Amniotic epithelial cell (primary cell): ENCODE measurements at regions not wholly inside any gene's neighbourhood (a gene's known extent, or its start where the extent isn't known, plus 50 kb on each side); places are given as distances from the start of the nearest gene placed in this dataset.
"Not testable (repeated sequence)": the region's sequence is repeated elsewhere in the genome, so short reads cannot be mapped to it uniquely, and the experiment has no call there.

Source experiments
- DNase-seq: peaks from one replicate; pipeline ENCODE4 v3.0.0-alpha.2; 2010; ENCODE audit warnings: low read depth

DNA sequence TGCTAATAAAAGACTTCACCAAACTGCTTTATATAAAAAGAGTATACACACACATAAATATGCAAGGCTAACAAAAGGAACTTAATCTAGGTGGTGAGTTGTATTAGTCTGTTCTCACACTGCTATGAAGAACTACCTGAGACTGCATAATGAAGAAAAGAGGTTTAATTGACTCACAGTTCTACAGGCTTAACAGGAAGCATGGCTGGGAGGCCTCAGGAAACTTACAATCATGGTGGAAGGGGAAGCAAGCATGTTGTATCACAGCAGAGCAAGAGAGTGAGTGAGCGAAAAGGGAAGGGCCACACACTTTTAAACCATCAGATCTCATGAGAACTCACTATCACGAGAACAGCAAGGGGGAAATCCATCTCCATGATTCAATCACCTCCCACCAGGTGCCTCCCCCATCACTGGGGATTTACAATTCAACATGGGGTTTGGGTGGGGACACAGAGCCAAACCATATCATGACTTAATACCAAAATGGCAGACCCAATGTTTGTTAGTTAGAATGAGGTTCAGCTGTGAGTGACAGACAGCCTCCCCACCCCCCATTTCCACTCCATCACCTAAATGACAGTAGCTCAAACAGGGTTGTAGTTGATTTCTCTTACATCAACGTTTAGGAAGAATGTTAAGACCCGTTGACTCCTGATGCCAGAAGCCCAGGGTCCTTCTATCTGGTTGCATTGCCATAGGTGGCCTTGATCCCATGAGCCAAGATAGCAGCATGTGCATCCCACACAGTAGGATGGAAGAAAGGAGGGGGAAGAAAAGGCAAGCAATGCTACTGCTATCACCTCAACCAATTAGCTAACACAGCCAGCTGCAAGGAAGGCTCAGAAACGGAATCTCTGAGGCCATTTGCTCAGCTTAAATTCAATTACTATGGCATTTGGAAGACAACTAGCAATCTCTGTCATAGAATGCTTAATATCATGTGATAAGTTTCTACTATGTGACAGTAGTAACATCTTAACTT lies 77.0 kb downstream of the CCDC71L start:
- DNase-seq: no peak

DNA sequence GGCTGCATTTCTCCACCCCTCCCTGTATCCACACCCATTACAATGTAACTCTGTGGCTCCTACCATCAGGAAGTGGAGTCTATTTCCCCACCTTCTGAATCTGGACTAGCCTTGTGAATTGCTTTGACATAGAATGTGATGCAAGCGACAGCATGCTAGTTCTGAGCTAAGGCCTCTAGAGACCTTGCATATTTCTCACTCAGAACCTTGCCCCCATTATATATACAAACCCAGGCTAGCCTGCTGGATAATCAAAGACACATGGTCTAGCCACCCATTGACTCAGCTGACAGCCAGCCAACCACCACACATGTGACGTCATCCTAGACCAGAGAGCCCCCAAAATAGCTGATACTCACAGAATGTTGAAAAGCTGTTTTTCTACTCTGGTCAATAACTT lies 77.9 kb downstream of the CCDC71L start:
- DNase-seq: no peak

DNA sequence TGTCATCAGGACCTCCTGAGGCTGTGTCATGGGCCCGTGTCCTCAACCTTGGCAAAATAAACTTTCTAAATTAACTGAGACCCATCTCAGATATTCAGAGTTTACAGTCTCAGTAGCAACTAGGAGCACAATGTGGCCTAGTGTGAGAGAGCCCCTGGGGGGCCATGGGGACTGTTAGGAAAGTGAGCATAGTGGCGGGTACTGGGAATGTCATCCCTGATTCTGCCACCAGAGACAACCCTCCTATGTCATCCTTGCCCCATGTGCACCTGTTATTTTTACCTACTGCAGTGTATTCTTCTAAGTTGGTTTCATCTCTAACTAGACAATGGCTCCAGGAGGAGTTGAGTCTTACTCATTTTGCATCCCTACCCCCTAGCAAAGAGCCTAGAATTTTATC lies 78.6 kb downstream of the CCDC71L start:
- DNase-seq: no peak

DNA sequence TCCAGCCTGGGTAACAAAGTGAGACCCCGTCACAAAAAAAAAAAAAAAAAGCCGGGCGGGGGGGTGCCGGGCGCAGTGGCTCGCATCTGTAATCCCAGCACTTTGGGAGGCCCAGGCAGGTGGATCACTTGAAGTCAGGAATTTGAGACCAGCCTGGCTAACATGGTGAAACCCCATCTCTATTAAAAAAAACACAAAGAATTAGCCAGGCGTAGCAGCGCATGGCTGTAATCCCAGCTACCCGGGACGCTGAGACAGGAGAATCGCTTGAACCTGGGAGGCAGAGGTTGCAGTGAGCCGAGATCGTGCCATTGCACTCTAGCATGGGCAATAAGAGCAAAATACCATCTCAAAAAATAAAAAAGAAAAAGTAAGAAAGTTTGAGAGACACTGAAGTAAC lies 81.9 kb downstream of the CCDC71L start:
- DNase-seq: not testable (repeated sequence)

DNA sequence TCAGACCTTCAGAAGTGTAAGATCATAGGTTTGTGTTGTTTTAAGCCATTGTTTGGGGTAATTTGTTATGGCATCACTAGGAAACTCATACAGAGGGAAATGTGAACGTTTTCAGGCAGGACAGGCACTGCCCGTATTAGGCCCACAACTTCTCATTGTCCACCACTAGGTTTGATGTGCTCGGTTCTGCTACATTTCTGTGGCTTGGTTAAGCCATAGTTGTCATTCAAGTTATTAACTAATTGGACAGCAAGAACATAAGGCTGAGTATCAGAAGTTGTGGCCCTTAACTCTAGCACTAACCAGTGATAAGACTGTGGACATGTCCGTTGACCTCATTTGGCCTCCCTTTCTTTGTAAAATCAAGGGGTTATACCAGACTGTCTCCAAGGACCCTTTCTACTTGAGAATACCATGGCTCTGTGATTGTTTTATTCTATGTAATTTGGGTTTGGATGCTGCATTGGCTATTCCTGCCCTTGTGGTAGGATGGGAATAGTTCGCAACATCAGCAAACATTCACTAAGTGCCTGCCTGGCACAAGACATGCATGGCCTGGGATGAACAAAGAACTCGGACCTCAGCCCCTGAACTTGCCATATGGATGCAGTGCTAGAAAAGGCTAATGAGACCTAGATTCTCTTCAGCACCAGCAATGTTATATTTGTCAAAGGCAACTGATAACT lies 85.7 kb downstream of the CCDC71L start:
- DNase-seq: no peak

DNA sequence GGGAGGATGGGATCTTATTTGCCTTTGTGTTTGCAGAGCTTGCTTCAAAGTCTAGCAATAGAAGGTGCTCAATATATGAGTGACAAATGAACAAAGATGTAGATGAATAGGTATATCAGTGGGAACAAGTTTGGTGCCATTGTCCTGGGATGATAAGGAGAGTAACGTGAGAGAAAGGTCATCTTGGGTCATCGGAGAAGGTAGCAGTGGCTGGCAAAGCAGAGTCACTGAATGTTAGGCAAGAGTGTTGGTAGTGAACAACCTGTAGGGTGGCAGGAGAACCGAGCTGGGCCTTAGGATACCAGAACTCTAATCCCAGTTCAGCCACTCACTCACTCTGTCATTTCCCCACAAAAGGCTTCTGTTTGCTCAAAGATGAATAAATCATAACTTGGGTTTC lies 87.2 kb downstream of the CCDC71L start:
- no peak for DNase-seq

DNA sequence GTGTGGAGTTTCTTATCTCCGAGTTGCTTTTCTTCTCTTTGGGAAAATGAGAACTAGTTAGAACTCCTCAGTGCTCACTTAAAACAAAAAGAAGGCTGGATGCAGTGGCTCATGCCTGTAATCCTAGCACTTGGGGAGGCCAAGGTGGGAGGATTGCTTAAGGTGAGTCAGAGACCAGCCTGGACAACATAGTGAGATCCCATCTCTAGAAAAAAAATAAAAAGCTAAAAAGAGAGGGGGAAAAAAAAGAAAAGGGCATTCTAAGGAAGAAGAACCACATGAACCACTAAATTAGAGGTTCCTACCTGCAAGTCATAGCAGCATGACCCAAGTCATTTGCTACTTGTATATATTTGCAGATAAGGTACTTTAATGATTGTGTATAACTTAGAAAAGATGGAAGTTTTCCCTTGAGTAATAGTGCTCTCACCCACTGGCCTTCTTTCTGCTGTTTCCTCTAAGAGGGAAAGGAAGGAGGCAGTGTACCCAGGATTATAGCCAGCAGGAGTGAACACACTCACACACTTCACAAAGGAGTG lies 87.8 kb downstream of the CCDC71L start:
- no peak for DNase-seq

DNA sequence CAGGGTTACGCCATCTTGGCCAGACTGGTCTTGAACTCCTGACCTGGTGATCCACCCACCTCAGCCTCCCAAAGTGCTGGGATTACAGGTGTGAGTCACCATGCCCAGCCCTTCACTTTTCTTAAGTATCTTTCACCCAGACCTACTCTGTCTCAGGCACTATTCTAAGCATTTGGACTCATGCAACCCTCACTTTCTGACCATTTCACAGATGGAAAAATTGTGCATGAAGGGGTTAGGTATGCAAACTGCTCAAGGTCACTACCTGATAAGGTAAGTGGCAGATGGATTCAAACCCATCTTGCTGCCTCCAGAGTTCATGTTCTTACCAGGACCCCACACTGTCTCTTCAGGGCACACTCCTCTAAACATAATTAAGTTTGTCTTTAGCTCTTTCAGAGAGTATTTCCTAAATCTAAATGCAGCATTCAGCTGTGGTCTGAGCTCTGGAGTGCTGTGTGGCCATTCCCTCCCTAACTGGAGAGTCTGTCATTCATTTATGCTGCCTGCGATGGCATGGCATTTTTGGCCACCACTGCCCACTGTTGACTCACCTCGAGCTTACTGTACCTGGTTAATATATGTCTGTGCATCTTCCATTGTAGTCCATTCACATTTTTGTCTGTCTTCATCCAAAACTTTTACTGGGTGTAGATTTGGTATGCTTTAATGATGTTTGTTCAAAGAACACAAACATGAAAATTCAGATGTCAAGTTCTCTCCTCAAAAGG lies 88.4 kb downstream of the CCDC71L start:
- no peak for DNase-seq

DNA sequence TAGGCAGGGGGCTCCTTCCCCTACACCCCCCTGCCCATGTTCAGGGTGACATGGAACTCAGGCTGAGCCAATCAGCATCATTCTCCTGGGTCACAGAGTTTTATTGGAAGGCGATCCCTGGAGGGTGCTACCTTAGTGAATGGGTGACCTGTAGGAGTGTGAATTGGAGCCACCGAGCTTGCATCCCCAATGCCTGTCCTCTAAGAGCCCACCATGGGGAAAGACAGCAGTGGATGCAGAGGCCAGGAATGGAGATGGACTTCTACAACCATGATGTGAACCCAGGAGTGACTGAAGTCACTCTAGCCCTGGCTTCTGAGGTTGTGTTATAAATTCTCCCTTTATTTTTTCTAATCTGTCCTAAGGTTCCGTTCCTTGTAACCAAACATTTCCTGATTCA lies 89.4 kb downstream of the CCDC71L start:
- DNase-seq: no peak

DNA sequence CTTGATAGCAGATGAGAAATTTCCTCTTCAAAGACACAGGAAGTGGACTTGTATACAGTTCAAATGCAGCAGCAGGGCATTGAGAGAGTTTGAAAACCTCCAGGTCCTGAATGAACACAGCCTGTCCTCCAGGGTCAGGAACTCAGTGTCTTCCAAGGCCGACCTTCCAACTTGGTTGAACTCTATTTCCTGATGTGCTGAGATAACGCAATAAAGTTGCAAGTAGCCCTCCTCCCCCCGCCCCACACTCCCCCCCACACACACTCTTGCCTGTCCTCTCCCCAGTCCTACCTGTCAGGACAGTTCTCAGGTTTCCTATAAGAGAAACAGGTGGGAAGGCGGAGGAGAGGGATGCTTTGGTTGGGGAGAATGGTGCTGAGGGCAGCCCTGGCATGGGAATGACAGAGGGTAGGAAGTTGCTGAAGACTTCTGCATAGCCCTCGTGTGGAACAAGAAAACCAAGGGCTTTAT lies 90.0 kb downstream of the CCDC71L start:
- no peak for DNase-seq

DNA sequence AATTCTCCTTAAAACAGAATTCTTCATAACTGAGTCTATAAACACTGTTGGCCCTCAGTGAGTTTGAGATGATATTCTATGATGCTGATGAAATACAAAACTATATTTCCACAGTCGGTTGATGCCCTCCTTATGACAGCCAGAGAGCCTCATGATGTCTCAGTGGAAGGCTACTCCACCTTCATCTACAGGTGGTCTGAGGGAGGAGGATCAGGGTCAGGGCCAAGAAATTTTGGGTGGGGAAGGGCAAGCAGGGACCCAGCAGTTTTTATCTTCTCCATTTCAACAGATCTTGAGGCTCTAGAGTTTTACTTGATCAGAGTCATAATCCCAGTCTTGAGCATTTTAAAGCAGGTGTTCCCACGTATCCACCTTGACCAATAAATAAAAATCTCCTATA lies 90.8 kb downstream of the CCDC71L start:
- DNase-seq: no peak

DNA sequence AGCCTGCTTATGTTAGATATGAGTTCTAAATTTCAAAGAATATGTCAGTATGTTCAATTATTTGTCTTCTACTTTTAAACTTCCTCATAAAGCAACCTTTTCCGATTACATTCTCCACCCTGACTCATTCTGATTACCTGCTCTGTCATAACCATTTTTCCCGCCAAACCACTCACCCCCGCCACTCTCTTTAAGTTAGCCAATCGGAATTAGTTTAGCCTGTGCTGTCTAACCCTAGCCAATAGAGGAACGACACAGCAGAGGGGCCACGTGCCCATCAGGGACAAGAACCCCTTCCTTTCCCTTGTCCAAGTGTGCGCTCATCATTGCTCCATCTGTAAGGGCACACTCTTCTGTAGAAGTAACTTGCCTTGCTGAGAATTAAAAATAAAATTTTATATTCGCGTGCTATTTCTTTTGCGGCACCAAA lies 91.4 kb downstream of the CCDC71L start:
- DNase-seq: no peak

DNA sequence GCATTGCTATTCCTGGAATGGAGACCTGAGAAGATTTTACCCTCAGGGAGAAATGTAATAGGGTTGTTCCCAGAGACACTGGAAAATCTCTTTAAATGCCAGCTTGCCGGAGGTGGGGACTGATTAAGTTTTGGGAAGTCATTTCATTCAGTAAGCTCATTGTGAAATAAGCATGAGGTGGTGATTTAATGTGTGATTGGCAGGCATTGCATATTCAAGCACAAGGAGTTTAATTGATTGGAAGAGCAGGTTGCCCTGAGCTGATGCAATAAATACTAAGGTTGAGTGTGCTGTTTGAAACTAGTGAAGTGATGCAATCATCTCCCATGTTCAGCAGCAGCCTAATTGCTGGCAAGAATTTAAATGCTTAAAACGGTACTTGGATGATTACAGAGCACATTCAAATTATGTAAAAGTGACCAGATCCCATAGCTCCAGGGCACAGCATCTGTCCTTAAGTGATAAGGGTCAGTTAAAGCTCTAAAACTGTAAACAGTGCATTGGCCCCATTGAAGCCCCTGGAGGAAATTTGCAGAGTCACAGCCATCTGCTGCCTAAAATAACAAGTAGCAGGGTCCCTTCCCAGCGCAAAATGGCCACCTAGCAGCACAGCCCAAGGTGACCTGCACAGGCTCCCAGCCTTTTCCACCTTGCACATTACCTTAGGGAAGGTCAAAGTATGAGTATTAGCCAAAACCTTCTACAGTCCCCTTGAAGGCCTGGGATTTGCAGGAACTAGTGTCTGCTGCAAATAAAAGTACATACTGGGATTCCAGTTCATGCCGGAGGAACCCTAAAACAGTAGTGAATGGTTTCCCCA lies 92.1 kb downstream of the CCDC71L start:
- DNase-seq: peak; percentile 75

DNA sequence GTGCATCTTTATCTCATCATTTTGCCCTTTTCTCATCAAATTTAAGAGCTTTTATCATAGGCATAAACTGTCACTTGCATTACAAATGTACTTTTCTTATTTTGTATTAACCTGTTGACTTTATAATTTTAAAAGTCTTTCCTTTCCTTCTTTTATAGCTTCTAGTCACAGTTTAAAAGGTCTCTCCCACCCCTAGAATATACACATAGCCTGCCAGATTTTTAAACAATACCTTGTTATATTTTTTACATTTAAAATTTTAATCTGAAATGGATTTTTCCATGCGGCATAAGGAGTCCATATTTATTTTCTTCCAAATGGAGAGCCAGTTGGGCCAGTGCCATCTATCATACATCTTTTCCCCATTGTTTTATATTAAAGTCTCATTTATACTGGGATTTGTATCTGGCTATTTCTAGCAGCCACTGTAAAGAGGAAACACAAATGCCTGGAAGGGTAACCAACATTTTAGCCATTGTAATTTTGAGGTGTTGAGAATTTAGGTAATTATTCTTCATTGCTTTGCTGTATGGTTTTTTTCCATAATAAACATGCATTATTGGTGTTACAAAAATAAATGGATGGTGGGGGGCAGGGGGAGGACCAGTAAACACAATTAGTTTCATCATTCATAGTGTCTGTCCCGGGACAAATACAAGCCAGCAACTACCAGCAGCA lies 92.8 kb downstream of the CCDC71L start:
- no peak for DNase-seq

DNA sequence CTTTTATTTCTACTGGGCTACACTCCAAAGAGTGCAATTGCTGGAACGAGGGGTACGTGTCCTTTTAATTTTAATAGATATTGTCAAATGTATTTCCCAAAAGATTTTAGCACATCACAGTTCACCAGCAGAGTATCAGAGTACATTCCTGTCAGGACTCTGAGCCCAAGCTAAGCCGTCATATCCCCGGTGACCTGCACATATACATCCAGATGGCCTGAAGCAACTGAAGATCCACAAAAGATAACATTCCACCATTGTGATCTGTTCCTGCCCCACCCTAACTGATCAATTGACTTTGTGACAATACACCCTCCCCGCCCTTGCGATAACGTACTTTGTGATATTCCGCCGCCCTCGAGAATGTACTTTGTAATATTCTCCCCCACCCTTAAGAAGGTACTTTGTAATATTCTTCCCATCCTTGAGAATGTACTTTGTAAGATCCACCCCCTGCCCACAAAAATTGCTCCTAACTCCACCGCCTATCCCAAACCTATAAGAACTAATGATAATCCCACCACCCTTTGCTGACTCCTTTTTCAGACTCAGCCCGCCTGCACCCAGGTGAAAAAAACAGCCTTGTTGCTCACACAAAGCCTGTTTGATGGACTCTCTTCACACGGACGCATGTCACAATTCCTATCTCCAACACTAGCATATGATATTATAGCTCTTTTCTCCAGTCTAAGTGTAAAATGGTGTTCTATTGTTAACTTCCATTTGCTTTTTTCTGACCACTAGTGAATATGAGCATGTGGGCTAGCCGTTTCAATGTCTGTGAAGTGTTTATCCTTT lies 93.6 kb downstream of the CCDC71L start:
- not testable (repeated sequence) for DNase-seq

DNA sequence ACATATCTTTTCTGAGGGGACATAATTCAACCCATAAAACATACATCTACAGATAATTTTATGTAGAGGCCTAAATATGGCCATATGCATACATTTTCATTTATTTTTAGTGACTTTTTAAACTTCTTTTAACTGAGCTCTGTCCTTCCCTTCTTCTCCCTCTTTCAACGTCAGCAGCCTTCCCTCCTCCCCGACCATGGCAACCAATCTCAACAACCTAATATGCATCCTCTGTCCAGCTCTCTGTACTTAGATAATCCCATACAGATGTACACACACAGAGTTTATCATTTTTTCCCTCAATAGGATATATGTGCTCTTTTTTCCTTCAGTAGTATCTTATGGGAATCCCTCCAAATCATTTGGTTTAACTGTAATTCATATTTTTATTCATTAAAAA lies 94.3 kb downstream of the CCDC71L start:
- no peak for DNase-seq

DNA sequence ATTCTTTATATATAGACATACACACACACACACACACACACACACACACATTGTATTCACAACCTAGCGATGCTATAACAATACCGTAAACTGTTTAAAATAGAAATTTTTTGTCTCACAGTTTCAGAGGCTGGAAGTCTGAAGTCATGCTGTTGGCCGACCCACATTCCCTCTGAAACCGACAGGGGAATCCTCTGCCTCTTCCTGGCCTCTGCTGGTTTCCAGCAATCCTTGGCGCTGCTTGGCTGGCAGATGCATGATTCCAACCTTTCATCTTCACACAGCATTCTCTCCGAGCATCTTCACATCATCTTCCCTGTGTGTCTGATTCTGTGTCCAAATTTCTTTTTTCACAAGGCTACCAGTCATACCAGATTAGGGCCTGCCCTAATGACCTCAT lies 94.8 kb downstream of the CCDC71L start:
- no peak for DNase-seq

DNA sequence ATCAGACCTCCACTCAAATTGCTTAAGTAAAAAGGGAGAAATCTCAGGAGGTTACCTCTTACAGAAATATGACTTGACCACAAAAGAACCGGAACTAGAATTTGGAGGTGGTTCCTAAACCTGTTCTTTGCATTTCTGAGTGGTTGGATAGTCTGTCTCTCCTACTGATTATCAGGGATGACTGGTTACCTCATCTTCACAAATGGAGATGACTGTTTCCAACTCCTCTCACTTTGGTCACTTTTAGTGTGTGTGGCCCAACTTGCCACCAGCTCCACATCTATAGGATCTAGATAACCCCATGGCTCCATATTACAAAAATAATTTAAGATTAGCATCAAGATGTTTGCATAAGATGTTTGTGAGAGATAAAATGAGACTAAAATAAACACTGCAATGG lies 95.5 kb downstream of the CCDC71L start:
- DNase-seq: no peak

DNA sequence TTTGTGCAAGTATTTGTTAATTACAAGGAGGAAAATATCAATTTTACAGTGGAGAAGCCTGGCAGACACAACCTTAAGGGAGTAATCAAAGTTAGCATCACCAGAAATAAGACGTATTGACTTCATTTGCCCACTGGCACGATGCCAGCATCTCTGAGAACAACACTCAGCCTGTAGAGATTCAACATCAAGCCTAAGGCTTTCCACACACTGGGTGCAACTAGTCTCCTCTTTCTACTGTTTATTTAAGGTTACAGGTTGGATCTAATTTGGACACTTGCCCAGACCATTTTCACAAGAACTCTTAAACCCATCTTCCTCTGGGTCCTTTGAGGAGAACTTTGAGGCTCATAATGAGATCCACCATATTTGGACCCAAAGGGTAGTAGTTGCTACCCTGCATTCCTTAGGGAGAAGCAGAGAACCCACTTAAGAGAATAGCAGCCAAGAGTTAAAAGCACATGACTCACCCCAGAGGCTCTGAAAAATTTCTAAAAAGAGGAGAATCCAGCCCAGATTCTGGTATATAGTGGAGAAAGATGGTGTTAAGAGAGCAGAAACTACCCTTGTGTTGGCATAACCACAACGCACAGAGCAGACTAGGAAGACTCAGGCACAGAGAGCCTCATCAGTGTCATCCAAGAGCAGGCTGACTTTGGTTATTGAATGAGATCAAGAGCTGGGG lies 97.3 kb downstream of the CCDC71L start:
- peak; percentile 36 for DNase-seq
